A673 (cell line): ENCODE measurements at regions not wholly inside any gene's neighbourhood (a gene's known extent, or its start where the extent isn't known, plus 50 kb on each side); places are given as distances from the start of the nearest gene placed in this dataset.

ENCODE experiments used
- BruUV-seq: library from RNA; stranded (reverse); fragments of 400-500 nt; replicated peaks from 2 replicates; lab custom pipeline; 2021; lab: Mats Ljungman, UMichigan
- CTCF ChIA-PET: fragments of 300-600 bp; sonication (Branson Sonifier 250); formaldehyde crosslinking; loops from one replicate; lab custom pipeline; 2022; ENCODE audit warnings: antibody characterized with exemption; lab: Charles Lee
- POLR2A ChIA-PET: fragments of 300-600 bp; sonication (Branson Sonifier 250); formaldehyde crosslinking; loops from one replicate; lab custom pipeline; 2022; ENCODE audit warnings: antibody characterized with exemption; ENCODE audit not compliant: low non-redundant PET; lab: Charles Lee
- DNase-seq: peaks from one replicate; pipeline ENCODE4 v3.0.0-alpha.2; 2015; ENCODE audit warnings: low spot score
- H3K27ac ChIP-seq: fragments of 200-600 bp; sonication (generic); 2 replicates; pipeline ENCODE4 v1.5.1; 2016; ENCODE audit warnings: mixed run types, low read depth, mild to moderate bottlenecking, mixed read lengths, antibody characterized with exemption, low read length; ENCODE audit not compliant: poor library complexity, severe bottlenecking
- H3K27me3 ChIP-seq: fragments of 200-600 bp; sonication (generic); replicated peaks from 2 replicates; pipeline ENCODE4 v1.6.1; 2017; ENCODE audit warnings: mixed run types, low read depth, mild to moderate bottlenecking, mixed read lengths, antibody characterized with exemption, low read length; ENCODE audit not compliant: insufficient read depth, poor library complexity
- H3K36me3 ChIP-seq: fragments of 200-600 bp; sonication (generic); 2 replicates; pipeline ENCODE4 v1.6.1; 2016; ENCODE audit warnings: mixed run types, mild to moderate bottlenecking, mixed read lengths, antibody characterized with exemption, low read length; ENCODE audit not compliant: insufficient read depth, poor library complexity, severe bottlenecking
- H3K4me1 ChIP-seq: fragments of 200-600 bp; sonication (generic); 2 replicates; pipeline ENCODE4 v1.6.1; 2017; ENCODE audit warnings: mixed run types, mild to moderate bottlenecking, mixed read lengths, antibody characterized with exemption, low read length; ENCODE audit not compliant: insufficient read depth, poor library complexity, severe bottlenecking
- H3K4me3 ChIP-seq: fragments of 200-600 bp; sonication (generic); 2 replicates; pipeline ENCODE4 v1.5.1; 2016; ENCODE audit warnings: low read depth, mixed run types, mild to moderate bottlenecking, mixed read lengths, low read length; ENCODE audit not compliant: poor library complexity, severe bottlenecking
- H3K9me3 ChIP-seq: fragments of 200-600 bp; sonication (generic); 2 replicates; pipeline ENCODE4 v1.6.1; 2016; ENCODE audit warnings: mixed run types, low read depth, mild to moderate bottlenecking, mixed read lengths, antibody characterized with exemption, low read length; ENCODE audit not compliant: poor library complexity, severe bottlenecking
- EZH2 ChIP-seq: fragments of 200-600 bp; sonication (generic); IDR thresholded peaks from 2 replicates; pipeline ENCODE4 v1.6.1; 2017; ENCODE audit warnings: borderline replicate concordance, low read depth, mild to moderate bottlenecking, mixed read lengths, antibody characterized with exemption, low read length; ENCODE audit not compliant: poor library complexity, severe bottlenecking
- intact Hi-C: fragments of 100-400 bp; cut with micrococcal nuclease; formaldehyde crosslinking; loops from one replicate; pipeline ENCODE4 v1.10.0; 2022; ENCODE audit not compliant: unreplicated experiment
- TF ChIP-seq, protein P1 (sequence below): fragments of 300-800, 200-600 bp; sonication (generic); conservative IDR thresholded peaks from 2 replicates; pipeline ENCODE4 v1.5.1; 2017; ENCODE audit warnings: low read depth, mild to moderate bottlenecking, antibody characterized with exemption, low read length, moderate library complexity, mixed read lengths

DNA sequence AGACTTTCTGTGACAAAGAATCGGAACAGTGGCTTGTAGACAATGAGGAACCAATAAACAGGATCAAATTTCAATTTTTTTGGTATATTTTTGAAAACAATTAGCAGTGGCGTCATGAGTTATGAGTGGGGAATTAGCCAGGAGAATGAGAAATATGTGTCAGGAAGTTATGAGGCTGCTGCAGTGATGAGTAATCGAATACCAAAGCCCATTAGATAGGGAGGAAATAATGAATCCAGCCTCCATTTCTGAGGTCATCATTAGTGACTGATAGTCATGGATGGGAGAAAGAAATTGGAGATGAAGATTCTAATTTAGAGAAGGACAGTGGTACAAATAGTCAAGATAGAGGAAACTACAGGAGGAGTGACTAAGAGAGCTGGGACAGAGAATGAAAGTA lies 673.1 kb upstream of the VRK2 start:
- Histone ChIP-seq H3K27ac (no peak overlapping the region), H3K27me3 (no peaks in the 10 kb centered on the region), H3K36me3 (no peaks in the 10 kb centered on the region), H3K4me3 (no peak overlapping the region), H3K9me3 (no peaks in the 10 kb centered on the region), H3K4me1 (no peaks in the 10 kb centered on the region)
- TF ChIP-seq, protein P1, sequence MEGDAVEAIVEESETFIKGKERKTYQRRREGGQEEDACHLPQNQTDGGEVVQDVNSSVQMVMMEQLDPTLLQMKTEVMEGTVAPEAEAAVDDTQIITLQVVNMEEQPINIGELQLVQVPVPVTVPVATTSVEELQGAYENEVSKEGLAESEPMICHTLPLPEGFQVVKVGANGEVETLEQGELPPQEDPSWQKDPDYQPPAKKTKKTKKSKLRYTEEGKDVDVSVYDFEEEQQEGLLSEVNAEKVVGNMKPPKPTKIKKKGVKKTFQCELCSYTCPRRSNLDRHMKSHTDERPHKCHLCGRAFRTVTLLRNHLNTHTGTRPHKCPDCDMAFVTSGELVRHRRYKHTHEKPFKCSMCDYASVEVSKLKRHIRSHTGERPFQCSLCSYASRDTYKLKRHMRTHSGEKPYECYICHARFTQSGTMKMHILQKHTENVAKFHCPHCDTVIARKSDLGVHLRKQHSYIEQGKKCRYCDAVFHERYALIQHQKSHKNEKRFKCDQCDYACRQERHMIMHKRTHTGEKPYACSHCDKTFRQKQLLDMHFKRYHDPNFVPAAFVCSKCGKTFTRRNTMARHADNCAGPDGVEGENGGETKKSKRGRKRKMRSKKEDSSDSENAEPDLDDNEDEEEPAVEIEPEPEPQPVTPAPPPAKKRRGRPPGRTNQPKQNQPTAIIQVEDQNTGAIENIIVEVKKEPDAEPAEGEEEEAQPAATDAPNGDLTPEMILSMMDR = no peak
- no peak for TF ChIP-seq EZH2
- ChIA-PET POLR2A (no interaction called here), CTCF (no interaction called here)
- BruUV-seq = no TSS peak
- intact Hi-C loops = no loop called here
- peak; percentile 18 for DNase-seq

DNA sequence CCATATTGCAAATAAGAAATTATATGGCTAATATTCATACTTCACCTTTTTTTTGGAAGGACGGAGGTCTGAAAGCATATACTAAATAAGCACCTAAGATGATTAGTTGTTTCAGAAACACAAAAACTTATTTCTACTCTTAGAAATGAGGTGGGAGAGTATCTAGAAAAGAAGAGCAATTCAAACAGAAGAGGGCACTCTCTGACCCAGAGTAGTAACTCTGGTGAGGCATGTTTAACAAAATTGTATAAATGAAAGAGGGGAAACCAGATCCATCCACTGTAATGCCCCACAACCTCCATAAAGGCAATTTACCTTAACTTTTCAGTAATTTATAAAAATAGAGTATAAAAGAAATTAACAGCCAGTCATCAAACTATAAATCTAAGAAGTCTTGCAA lies 669.6 kb upstream of the VRK2 start:
- ChIA-PET CTCF (no interaction called here), POLR2A (no interaction called here)
- Histone ChIP-seq H3K4me3 (no peak overlapping the region), H3K27ac (no peak overlapping the region), H3K4me1 (no peaks in the 10 kb centered on the region), H3K9me3 (no peaks in the 10 kb centered on the region), H3K36me3 (no peaks in the 10 kb centered on the region), H3K27me3 (no peaks in the 10 kb centered on the region)
- peak; percentile 28 for DNase-seq
- intact Hi-C loops = no loop called here
- TF ChIP-seq, protein P1 = peak; percentile 44; the same call in 1 of the 2 replicates
- TF ChIP-seq EZH2 = no peak
- no TSS peak for BruUV-seq

DNA sequence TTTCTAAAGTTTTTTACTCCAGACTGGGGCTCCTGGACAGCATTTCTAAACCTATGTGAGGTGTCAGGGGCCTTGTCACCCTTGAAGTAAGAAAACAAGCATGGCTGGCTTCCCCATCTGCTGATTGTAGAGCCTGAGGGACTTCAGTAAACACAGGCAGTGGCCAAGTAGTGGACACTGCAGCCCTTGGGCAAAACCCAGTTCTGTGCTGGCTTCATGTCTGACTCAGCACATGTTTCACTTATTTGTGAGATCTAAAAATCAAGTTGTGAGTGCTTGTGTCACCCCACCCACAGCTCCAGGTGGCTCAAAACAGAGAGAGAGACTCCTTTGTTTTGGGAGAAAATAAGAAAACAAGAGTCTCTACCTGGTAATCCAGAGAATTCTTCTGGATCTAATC lies 660.3 kb upstream of the VRK2 start:
- Histone ChIP-seq H3K27ac (no peak overlapping the region), H3K4me3 (no peak overlapping the region), H3K27me3 (no peaks in the 10 kb centered on the region), H3K4me1 (no peaks in the 10 kb centered on the region), H3K36me3 (no peaks in the 10 kb centered on the region), H3K9me3 (no peaks in the 10 kb centered on the region)
- DNase-seq = no peak
- no peak for TF ChIP-seq EZH2
- TF ChIP-seq, protein P1 = no peak
- BruUV-seq = no TSS peak
- ChIA-PET POLR2A (no interaction called here), CTCF (no interaction called here)
- intact Hi-C loops = no loop called here
